ENCODE measurements at regions not wholly inside any gene's neighbourhood (a gene's known extent, or its start where the extent isn't known, plus 50 kb on each side); places are given as distances from the start of the nearest gene placed in this dataset.
"Not testable (repeated sequence)": the region's sequence is repeated elsewhere in the genome, so short reads cannot be mapped to it uniquely, and the experiment has no call there.

DNA sequence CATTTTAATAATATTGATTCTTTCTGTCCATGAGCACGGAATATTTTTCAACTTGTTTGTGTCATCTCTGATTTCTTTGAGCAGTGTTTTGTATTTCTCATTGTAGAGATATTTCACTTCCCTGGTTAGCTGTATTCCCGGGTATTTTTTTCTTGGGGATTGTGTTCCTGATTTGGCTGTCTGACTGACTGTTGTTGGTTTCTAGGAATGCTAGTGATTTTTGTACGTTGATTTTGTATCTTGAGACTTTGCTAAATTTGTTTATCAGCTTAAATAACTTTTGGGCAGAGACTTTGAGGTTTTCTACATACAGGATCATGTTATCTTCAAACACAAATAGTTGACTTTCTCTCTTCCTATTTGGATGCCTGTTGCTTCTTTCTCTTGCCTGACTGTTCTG lies 418.8 kb upstream of the ALCAM start:
- Histone ChIP-seq H3K4me2 (ENCODE audit: control insufficient read depth, extremely low read depth, insufficient read depth, low read depth, low read length) (no peak overlapping the region), H3K4me1 (ENCODE audit: control insufficient read depth, extremely low read depth, insufficient read depth, low read length) (no peaks in the 10 kb centered on the region), H3K27me3 (ENCODE audit: control insufficient read depth, extremely low read depth, insufficient read depth, low read length) (no peaks in the 10 kb centered on the region), H4K20me1 (ENCODE audit: control insufficient read depth, extremely low read depth, insufficient read depth, low read length) (no peaks in the 10 kb centered on the region), H3K79me2 (ENCODE audit: control insufficient read depth, insufficient read depth, low read length) (no peaks in the 10 kb centered on the region), H2AFZ (ENCODE audit: control insufficient read depth, low read length) (no peak overlapping the region), H3K9me3 (ENCODE audit: control insufficient read depth, low read depth, low read length) (no peaks in the 10 kb centered on the region), H3K36me3 (ENCODE audit: control insufficient read depth in 2 of 2, extremely low read depth in 1 of 2, insufficient read depth in 2 of 2, low read length in 2 of 2) (no peaks in the 10 kb centered on the region), H3K27ac (ENCODE audit: control insufficient read depth, insufficient read depth, low read length) (no peak overlapping the region), H3K4me3 (ENCODE audit: control insufficient read depth in 2 of 3, extremely low read depth in 1 of 3, insufficient read depth in 2 of 3, low read depth in 1 of 3, low read length in 3 of 3) (no peak overlapping the region), H3K9ac (ENCODE audit: control insufficient read depth, extremely low read depth, insufficient read depth, low read length) (no peak overlapping the region), H3K9me1 (ENCODE audit: control insufficient read depth, extremely low read depth, insufficient read depth, low read length) (no peaks in the 10 kb centered on the region)
- FAIRE-seq, result no peak
- TF ChIP-seq, protein P1, sequence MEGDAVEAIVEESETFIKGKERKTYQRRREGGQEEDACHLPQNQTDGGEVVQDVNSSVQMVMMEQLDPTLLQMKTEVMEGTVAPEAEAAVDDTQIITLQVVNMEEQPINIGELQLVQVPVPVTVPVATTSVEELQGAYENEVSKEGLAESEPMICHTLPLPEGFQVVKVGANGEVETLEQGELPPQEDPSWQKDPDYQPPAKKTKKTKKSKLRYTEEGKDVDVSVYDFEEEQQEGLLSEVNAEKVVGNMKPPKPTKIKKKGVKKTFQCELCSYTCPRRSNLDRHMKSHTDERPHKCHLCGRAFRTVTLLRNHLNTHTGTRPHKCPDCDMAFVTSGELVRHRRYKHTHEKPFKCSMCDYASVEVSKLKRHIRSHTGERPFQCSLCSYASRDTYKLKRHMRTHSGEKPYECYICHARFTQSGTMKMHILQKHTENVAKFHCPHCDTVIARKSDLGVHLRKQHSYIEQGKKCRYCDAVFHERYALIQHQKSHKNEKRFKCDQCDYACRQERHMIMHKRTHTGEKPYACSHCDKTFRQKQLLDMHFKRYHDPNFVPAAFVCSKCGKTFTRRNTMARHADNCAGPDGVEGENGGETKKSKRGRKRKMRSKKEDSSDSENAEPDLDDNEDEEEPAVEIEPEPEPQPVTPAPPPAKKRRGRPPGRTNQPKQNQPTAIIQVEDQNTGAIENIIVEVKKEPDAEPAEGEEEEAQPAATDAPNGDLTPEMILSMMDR (optimal IDR thresholded peaks at IDR 0.05 in 1 of 3, IDR thresholded peaks at IDR 0.05 in 1 of 3, conservative IDR thresholded peaks at IDR 0.05 in 1 of 3; ENCODE audit: extremely low read depth in 1 of 3, insufficient read depth in 2 of 3, low read length in 3 of 3), result no peak
- no peak for TF ChIP-seq EZH2 (IDR thresholded peaks at IDR 0.05; ENCODE audit: low read length)
- no peak for DNase-seq (ENCODE audit: low read depth, low spot score)
- dilution Hi-C loops (cut with MboI; ENCODE audit: extremely low pct_ligation_motif_present, low sequenced_read_pairs), result no loop called here

DNA sequence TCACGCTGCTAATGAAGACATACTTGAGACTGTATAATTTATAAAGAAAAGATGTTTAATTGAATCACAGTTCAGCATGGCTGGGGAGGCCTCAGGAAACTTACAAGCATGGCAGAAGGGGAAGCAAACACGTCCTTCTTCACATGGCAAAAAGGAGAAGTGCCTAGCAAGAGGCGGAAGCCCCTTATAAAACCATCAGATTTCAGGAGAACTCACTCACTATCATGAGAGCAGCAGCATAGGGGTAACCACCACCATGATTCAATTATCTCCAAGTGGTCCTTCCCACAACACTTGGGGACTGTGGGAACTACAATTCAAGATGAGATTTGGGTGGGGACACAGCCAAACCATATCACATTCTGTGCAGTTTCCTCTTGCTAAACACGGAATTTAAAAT lies 416.9 kb upstream of the ALCAM start:
- H3K4me2 ChIP-seq (ENCODE audit: control insufficient read depth, extremely low read depth, insufficient read depth, low read depth, low read length); H3K36me3 ChIP-seq (ENCODE audit: control insufficient read depth in 2 of 2, extremely low read depth in 1 of 2, insufficient read depth in 2 of 2, low read length in 2 of 2); FAIRE-seq; H3K9me3 ChIP-seq (ENCODE audit: control insufficient read depth, low read depth, low read length); DNase-seq (ENCODE audit: low read depth, low spot score); dilution Hi-C loops (cut with MboI; ENCODE audit: extremely low pct_ligation_motif_present, low sequenced_read_pairs); H4K20me1 ChIP-seq (ENCODE audit: control insufficient read depth, extremely low read depth, insufficient read depth, low read length); H3K4me3 ChIP-seq (ENCODE audit: control insufficient read depth in 2 of 3, extremely low read depth in 1 of 3, insufficient read depth in 2 of 3, low read depth in 1 of 3, low read length in 3 of 3); H2AFZ ChIP-seq (ENCODE audit: control insufficient read depth, low read length); H3K9ac ChIP-seq (ENCODE audit: control insufficient read depth, extremely low read depth, insufficient read depth, low read length); H3K27ac ChIP-seq (ENCODE audit: control insufficient read depth, insufficient read depth, low read length); H3K79me2 ChIP-seq (ENCODE audit: control insufficient read depth, insufficient read depth, low read length); H3K27me3 ChIP-seq (ENCODE audit: control insufficient read depth, extremely low read depth, insufficient read depth, low read length); H3K9me1 ChIP-seq (ENCODE audit: control insufficient read depth, extremely low read depth, insufficient read depth, low read length); H3K4me1 ChIP-seq (ENCODE audit: control insufficient read depth, extremely low read depth, insufficient read depth, low read length): not testable (repeated sequence)

DNA sequence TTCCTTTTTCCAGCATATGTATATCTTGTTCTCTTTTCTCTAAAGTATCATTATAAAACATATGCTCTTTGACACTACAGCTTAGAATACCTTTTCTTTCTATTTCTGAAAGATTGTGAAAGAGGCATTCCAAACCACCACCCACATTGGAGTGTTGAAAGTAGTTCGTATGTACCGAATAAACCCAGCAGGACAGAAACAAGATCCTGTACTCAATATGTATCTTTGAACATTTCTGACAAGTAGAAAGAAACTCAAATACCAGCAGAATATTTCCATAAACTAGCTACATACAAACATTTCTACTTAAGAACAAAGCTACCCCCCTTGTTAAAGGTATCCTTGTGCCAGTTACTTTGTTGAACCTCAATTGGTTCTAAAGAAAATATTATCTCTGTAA lies 415.3 kb upstream of the ALCAM start:
- H3K9ac ChIP-seq (ENCODE audit: control insufficient read depth, extremely low read depth, insufficient read depth, low read length), result no peak overlapping the region
- no peaks in the 10 kb centered on the region for H3K27me3 ChIP-seq (ENCODE audit: control insufficient read depth, extremely low read depth, insufficient read depth, low read length)
- FAIRE-seq (no peak), DNase-seq (ENCODE audit: low read depth, low spot score) (no peak)
- H3K4me2 ChIP-seq (ENCODE audit: control insufficient read depth, extremely low read depth, insufficient read depth, low read depth, low read length), result no peak overlapping the region
- H3K27ac ChIP-seq (ENCODE audit: control insufficient read depth, insufficient read depth, low read length), result no peak overlapping the region
- H4K20me1 ChIP-seq (ENCODE audit: control insufficient read depth, extremely low read depth, insufficient read depth, low read length), result no peaks in the 10 kb centered on the region
- H3K36me3 ChIP-seq (ENCODE audit: control insufficient read depth in 2 of 2, extremely low read depth in 1 of 2, insufficient read depth in 2 of 2, low read length in 2 of 2), result no peaks in the 10 kb centered on the region
- H3K4me3 ChIP-seq (ENCODE audit: control insufficient read depth in 2 of 3, extremely low read depth in 1 of 3, insufficient read depth in 2 of 3, low read depth in 1 of 3, low read length in 3 of 3), result no peak overlapping the region
- no peaks in the 10 kb centered on the region for H3K4me1 ChIP-seq (ENCODE audit: control insufficient read depth, extremely low read depth, insufficient read depth, low read length)
- dilution Hi-C loops (cut with MboI; ENCODE audit: extremely low pct_ligation_motif_present, low sequenced_read_pairs), result no loop called here
- no peaks in the 10 kb centered on the region for H3K9me3 ChIP-seq (ENCODE audit: control insufficient read depth, low read depth, low read length)
- no peaks in the 10 kb centered on the region for H3K79me2 ChIP-seq (ENCODE audit: control insufficient read depth, insufficient read depth, low read length)
- no peak overlapping the region for H2AFZ ChIP-seq (ENCODE audit: control insufficient read depth, low read length)
- TF ChIP-seq, protein P1 (optimal IDR thresholded peaks at IDR 0.05 in 1 of 3, IDR thresholded peaks at IDR 0.05 in 1 of 3, conservative IDR thresholded peaks at IDR 0.05 in 1 of 3; ENCODE audit: extremely low read depth in 1 of 3, insufficient read depth in 2 of 3, low read length in 3 of 3), result no peak
- no peak for TF ChIP-seq EZH2 (IDR thresholded peaks at IDR 0.05; ENCODE audit: low read length)
- no peaks in the 10 kb centered on the region for H3K9me1 ChIP-seq (ENCODE audit: control insufficient read depth, extremely low read depth, insufficient read depth, low read length)
